Neural crest cell (in vitro differentiated cells): ENCODE measurements at regions not wholly inside any gene's neighbourhood (a gene's known extent, or its start where the extent isn't known, plus 50 kb on each side); places are given as distances from the start of the nearest gene placed in this dataset.

ENCODE experiments used
- DNase-seq: peaks from one replicate; pipeline ENCODE4 v3.0.0; 2021; ENCODE audit warnings: low read depth, mixed read lengths, low spot score
- H3K27ac Mint-ChIP-seq: one replicate; pipeline ENCODE4 v1.8.0; 2021; ENCODE audit warnings: mild to moderate bottlenecking, mixed read lengths; ENCODE audit not compliant: unreplicated experiment
- H3K27me3 Mint-ChIP-seq: 2 replicates; pipeline ENCODE4 v1.8.0; 2021; ENCODE audit warnings: low read depth, mild to moderate bottlenecking, mixed read lengths
- H3K36me3 Mint-ChIP-seq: 2 replicates; pipeline ENCODE4 v1.8.0; 2021; ENCODE audit warnings: low read depth, mild to moderate bottlenecking, mixed read lengths
- H3K4me1 Mint-ChIP-seq: 2 replicates; pipeline ENCODE4 v1.8.0; 2021; ENCODE audit warnings: mixed read lengths
- H3K4me3 Mint-ChIP-seq: one replicate; pipeline ENCODE4 v1.8.0; 2021; ENCODE audit warnings: mild to moderate bottlenecking, mixed read lengths
- H3K9me3 Mint-ChIP-seq: 2 replicates; pipeline ENCODE4 v1.8.0; 2021; ENCODE audit warnings: mixed read lengths
- TF ChIP-seq, protein P1 (sequence below): fragments of 200-600 bp; sonication (generic); conservative IDR thresholded peaks from 2 replicates; pipeline ENCODE4 v1.5.0; 2021; ENCODE audit warnings: antibody characterized with exemption, mild to moderate bottlenecking

DNA sequence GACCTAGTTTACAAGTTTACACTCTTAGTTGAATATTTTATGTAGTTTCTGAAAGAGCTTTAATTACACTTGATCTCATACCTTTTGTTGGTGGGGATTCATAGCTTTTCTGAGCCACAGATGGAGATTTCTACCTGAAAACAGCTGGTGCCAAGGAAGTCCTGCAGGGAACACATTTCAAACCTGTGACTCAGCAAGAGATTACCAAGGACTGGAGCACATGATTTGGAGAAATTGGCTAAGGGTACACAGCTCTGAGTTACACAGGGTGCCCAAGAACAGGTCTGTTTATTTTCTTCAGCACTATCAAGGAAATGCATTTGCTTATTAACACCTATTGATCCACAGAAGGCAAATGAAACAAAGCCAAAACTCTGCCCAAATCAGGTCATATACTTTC, 691.5 kb downstream of the KCTD8 start:
- TF ChIP-seq, protein P1, sequence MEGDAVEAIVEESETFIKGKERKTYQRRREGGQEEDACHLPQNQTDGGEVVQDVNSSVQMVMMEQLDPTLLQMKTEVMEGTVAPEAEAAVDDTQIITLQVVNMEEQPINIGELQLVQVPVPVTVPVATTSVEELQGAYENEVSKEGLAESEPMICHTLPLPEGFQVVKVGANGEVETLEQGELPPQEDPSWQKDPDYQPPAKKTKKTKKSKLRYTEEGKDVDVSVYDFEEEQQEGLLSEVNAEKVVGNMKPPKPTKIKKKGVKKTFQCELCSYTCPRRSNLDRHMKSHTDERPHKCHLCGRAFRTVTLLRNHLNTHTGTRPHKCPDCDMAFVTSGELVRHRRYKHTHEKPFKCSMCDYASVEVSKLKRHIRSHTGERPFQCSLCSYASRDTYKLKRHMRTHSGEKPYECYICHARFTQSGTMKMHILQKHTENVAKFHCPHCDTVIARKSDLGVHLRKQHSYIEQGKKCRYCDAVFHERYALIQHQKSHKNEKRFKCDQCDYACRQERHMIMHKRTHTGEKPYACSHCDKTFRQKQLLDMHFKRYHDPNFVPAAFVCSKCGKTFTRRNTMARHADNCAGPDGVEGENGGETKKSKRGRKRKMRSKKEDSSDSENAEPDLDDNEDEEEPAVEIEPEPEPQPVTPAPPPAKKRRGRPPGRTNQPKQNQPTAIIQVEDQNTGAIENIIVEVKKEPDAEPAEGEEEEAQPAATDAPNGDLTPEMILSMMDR, result no peak
- Mint-ChIP-seq H3K36me3 (no peaks in the 10 kb centered on the region), H3K27ac (no peak overlapping the region), H3K9me3 (no peaks in the 10 kb centered on the region), H3K4me1 (no peaks in the 10 kb centered on the region), H3K27me3 (no peaks in the 10 kb centered on the region), H3K4me3 (no peak overlapping the region)
- no peak for DNase-seq

DNA sequence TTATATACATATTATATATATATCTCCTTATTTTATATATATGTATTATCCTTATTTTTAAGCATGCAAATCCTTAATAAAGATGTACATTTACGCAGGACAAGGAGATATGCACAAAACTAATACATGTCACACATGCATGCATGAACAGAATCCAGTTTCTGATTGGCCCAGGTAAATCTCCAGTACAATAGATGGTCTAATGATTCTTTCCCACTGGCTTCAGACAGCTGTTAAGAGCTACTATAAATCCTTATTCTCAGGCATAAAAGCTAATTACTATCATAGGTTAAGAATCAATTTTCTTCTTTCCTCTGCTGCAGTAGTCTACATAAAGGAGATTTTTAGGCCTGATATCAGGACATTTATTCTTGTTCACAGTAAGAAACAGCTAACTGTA, 689.8 kb downstream of the KCTD8 start:
- Mint-ChIP-seq H3K4me3 (no peak overlapping the region), H3K27ac (no peak overlapping the region), H3K4me1 (no peaks in the 10 kb centered on the region), H3K27me3 (peaks cover 3% of the 10 kb centered on the region), H3K9me3 (no peaks in the 10 kb centered on the region), H3K36me3 (no peaks in the 10 kb centered on the region)
- TF ChIP-seq, protein P1, result no peak
- no peak for DNase-seq

DNA sequence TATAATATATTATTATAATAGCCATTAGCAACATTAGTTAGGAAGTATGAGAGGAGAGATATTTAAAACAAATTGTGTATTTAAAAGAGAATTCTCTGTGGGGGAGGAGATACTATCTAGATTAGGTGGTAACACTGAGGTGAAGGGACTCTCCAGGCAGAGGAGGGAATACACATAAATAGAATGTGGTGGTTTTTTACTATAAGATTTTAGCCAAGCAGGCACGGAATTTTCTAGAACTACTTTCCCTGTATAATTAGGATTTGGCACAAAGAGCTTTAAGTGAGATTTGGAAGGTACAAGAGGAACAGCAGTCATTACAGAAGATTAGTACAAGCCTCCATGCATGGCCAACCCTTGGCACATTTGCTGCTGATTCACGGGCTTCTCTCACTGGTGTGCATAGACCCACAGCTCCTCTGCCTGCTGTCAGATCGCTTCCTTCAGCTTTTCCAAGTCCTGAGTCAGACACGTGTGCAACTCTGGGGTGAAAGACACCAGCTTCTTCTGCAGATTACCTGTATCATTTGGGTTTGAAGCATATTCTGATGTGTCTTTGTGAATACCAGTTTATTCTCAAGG, 685.5 kb downstream of the KCTD8 start:
- peaks cover 3% of the 10 kb centered on the region for H3K27me3 Mint-ChIP-seq
- TF ChIP-seq, protein P1, result no peak
- DNase-seq, result no peak
- H3K4me3 Mint-ChIP-seq, result no peak overlapping the region
- no peak overlapping the region for H3K27ac Mint-ChIP-seq
- no peaks in the 10 kb centered on the region for H3K9me3 Mint-ChIP-seq
- H3K36me3 Mint-ChIP-seq, result no peaks in the 10 kb centered on the region
- no peaks in the 10 kb centered on the region for H3K4me1 Mint-ChIP-seq

DNA sequence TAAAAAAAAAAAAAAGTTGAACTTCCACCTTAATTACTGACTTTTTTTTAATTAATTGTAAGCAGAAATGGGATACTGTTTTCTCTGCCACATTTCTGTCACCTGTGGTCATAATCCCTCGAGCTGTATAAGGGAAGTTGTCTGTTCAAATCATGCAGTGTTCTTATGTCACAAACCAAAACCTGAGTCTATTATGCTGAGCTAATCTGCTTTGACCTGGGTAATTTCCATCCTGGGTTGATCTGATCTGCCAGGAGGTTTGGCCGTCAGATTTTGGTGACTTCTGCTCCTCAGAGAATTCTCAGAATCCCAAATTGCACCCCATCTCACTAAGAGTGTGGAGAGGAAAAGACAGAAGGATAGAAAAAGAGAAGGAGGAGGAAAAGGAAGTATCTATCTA, 683.1 kb downstream of the KCTD8 start:
- H3K4me3 Mint-ChIP-seq, result no peak overlapping the region
- H3K9me3 Mint-ChIP-seq, result no peaks in the 10 kb centered on the region
- H3K27ac Mint-ChIP-seq, result no peak overlapping the region
- TF ChIP-seq, protein P1, result no peak
- H3K36me3 Mint-ChIP-seq, result no peaks in the 10 kb centered on the region
- H3K27me3 Mint-ChIP-seq, result peaks cover 3% of the 10 kb centered on the region
- DNase-seq, result no peak
- H3K4me1 Mint-ChIP-seq, result no peaks in the 10 kb centered on the region

DNA sequence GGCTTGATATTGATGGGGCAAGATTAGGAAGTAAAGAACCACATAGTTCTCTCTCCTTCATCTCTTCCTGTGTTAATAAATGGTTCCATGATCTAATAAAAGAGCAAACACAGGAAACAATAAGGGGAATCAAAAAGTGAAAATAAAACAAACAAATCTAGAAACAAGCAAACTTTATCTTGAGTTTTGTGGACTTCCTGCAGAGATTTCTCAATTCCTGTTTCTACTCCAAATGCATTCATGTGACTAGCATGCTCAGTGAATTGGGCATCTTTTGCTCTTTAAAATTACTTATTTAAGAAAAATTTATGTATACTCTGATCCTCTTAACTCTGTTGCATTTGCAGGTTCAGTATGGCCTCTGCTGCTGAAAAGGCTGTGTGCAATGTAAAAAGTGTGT, 682.0 kb downstream of the KCTD8 start:
- no peaks in the 10 kb centered on the region for H3K36me3 Mint-ChIP-seq
- H3K9me3 Mint-ChIP-seq, result no peaks in the 10 kb centered on the region
- no peaks in the 10 kb centered on the region for H3K4me1 Mint-ChIP-seq
- peaks cover 3% of the 10 kb centered on the region for H3K27me3 Mint-ChIP-seq
- no peak overlapping the region for H3K4me3 Mint-ChIP-seq
- H3K27ac Mint-ChIP-seq, result no peak overlapping the region
- TF ChIP-seq, protein P1, result no peak
- DNase-seq, result no peak
